OCI-LY7 (cell line): ENCODE measurements at regions not wholly inside any gene's neighbourhood (a gene's known extent, or its start where the extent isn't known, plus 50 kb on each side); places are given as distances from the start of the nearest gene placed in this dataset.

ENCODE experiments used
- BruUV-seq: library from RNA; stranded (reverse); fragments of 400-500 nt; replicated peaks from 2 replicates; lab custom pipeline; 2021; lab: Mats Ljungman, UMichigan
- CTCF ChIA-PET: fragments of 300-600 bp; sonication (Branson Sonifier 250); formaldehyde crosslinking; loops from one replicate; lab custom pipeline; 2022; ENCODE audit warnings: antibody characterized with exemption; ENCODE audit not compliant: unreplicated experiment; lab: Charles Lee
- POLR2A ChIA-PET: fragments of 300-600 bp; sonication (Branson Sonifier 250); formaldehyde crosslinking; loops from one replicate; lab custom pipeline; 2022; ENCODE audit warnings: antibody characterized with exemption; lab: Charles Lee
- DNase-seq: peaks from one replicate; pipeline ENCODE4 v3.0.0-alpha.2; 2015; ENCODE audit warnings: low spot score
- H2AFZ ChIP-seq: fragments of 200-600 bp; sonication (generic), shearing (Covaris generic); 2 replicates; pipeline ENCODE4 v1.6.1; 2014; ENCODE audit warnings: mild to moderate bottlenecking, antibody characterized with exemption, low read length, moderate library complexity
- H3K27ac ChIP-seq: fragments of 200-600 bp; sonication (generic); 2 replicates; pipeline ENCODE4 v1.5.1; 2014; ENCODE audit warnings: mixed run types, low read depth, mild to moderate bottlenecking, moderate library complexity, low read length, inconsistent platforms; ENCODE audit not compliant: poor library complexity, severe bottlenecking
- H3K36me3 ChIP-seq: fragments of 200-600 bp; sonication (generic); 2 replicates; pipeline ENCODE4 v1.6.1; 2014; ENCODE audit warnings: mild to moderate bottlenecking, antibody characterized with exemption, low read length, moderate library complexity, mixed read lengths; ENCODE audit not compliant: insufficient read depth
- H3K4me1 ChIP-seq: fragments of 200-600 bp; sonication (generic); 2 replicates; pipeline ENCODE4 v1.5.1; 2014; ENCODE audit warnings: mild to moderate bottlenecking, low read length; ENCODE audit not compliant: insufficient read depth, poor library complexity, severe bottlenecking
- H3K4me2 ChIP-seq: fragments of 200-600 bp; sonication (generic); 2 replicates; pipeline ENCODE4 v1.6.1; 2014; ENCODE audit warnings: mild to moderate bottlenecking, low read length
- H3K4me3 ChIP-seq: fragments of 200-600 bp; sonication (generic); 2 replicates; pipeline ENCODE4 v1.5.1; 2014; ENCODE audit warnings: mild to moderate bottlenecking, low read depth, low read length; ENCODE audit not compliant: poor library complexity, severe bottlenecking
- H3K79me2 ChIP-seq: fragments of 200-600 bp; sonication (generic); 2 replicates; pipeline ENCODE4 v1.6.1; 2016; ENCODE audit warnings: low read depth, mild to moderate bottlenecking, low read length, moderate library complexity, mixed read lengths; ENCODE audit not compliant: insufficient read depth
- H3K9me2 ChIP-seq: fragments of 200-600 bp; sonication (generic); 2 replicates; pipeline ENCODE4 v1.6.1; 2016; ENCODE audit warnings: mild to moderate bottlenecking, low read length, mixed read lengths; ENCODE audit not compliant: insufficient read depth
- H3K9me3 ChIP-seq: fragments of 200-600 bp; sonication (generic); 2 replicates; pipeline ENCODE4 v1.6.1; 2014; ENCODE audit warnings: mild to moderate bottlenecking, mixed run types, low read length, mixed read lengths
- H4K20me1 ChIP-seq: fragments of 200-600 bp; sonication (generic); 2 replicates; pipeline ENCODE4 v1.6.1; 2014; ENCODE audit warnings: mild to moderate bottlenecking, antibody characterized with exemption, low read length, moderate library complexity, mixed read lengths; ENCODE audit not compliant: insufficient read depth
- EZH2phosphoT487 ChIP-seq: fragments of 200-600 bp; sonication (generic); IDR thresholded peaks from 2 replicates; pipeline ENCODE4 v1.6.1; 2018; ENCODE audit warnings: low read depth, borderline replicate concordance, mild to moderate bottlenecking, mixed run types, antibody characterized with exemption, low read length, moderate library complexity, mixed read lengths
- intact Hi-C: fragments of 100-400 bp; cut with micrococcal nuclease; formaldehyde crosslinking; loops from one replicate; pipeline ENCODE4 v1.10.0; 2022; ENCODE audit not compliant: unreplicated experiment
- TF ChIP-seq, protein P1 (sequence below): fragments of 200-600 bp; sonication (generic); conservative IDR thresholded peaks from 2 replicates; pipeline ENCODE4 v1.5.1; 2014; ENCODE audit warnings: mild to moderate bottlenecking, antibody characterized with exemption, low read length, moderate library complexity, mixed read lengths

DNA sequence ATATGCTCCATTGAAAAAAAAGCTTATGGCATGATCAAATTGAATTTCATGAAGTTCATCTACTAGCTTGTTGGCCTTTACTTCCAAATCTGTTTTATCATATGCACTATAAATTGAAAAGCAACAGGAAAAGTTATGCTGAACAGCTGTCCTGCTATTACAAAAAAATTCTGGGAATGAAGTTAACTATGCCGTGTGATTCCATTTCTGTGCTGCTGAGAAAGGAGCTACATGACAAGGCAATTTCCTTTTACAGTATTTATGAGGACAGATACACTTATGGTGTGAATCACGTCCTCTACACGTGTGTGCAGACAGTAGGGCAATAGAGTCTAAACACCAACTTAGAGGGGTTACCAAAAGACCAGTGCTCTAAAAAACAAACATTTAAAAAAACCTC lies 426.5 kb upstream of the AKR1E2 start:
- H3K4me3 ChIP-seq: no peak overlapping the region
- no peak for DNase-seq
- no TSS peak for BruUV-seq
- H3K27ac ChIP-seq: no peak overlapping the region
- H3K4me2 ChIP-seq: no peak overlapping the region
- CTCF ChIA-PET: no interaction called here
- intact Hi-C loops: no loop called here
- no peaks in the 10 kb centered on the region for H3K4me1 ChIP-seq
- H3K9me3 ChIP-seq: no peaks in the 10 kb centered on the region
- POLR2A ChIA-PET: interaction anchor here (0.7 to 0.9 kb wide), 2 partner anchors 90 to 548 kb away, joined by 3 read pairs; no protein-coding TSS in a partner anchor
- TF ChIP-seq, protein P1, sequence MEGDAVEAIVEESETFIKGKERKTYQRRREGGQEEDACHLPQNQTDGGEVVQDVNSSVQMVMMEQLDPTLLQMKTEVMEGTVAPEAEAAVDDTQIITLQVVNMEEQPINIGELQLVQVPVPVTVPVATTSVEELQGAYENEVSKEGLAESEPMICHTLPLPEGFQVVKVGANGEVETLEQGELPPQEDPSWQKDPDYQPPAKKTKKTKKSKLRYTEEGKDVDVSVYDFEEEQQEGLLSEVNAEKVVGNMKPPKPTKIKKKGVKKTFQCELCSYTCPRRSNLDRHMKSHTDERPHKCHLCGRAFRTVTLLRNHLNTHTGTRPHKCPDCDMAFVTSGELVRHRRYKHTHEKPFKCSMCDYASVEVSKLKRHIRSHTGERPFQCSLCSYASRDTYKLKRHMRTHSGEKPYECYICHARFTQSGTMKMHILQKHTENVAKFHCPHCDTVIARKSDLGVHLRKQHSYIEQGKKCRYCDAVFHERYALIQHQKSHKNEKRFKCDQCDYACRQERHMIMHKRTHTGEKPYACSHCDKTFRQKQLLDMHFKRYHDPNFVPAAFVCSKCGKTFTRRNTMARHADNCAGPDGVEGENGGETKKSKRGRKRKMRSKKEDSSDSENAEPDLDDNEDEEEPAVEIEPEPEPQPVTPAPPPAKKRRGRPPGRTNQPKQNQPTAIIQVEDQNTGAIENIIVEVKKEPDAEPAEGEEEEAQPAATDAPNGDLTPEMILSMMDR: no peak
- no peak for TF ChIP-seq EZH2phosphoT487
- no peaks in the 10 kb centered on the region for H4K20me1 ChIP-seq
- H3K79me2 ChIP-seq: no peaks in the 10 kb centered on the region
- H3K9me2 ChIP-seq: no peaks in the 10 kb centered on the region
- no peaks in the 10 kb centered on the region for H3K36me3 ChIP-seq
- H2AFZ ChIP-seq: no peak overlapping the region

DNA sequence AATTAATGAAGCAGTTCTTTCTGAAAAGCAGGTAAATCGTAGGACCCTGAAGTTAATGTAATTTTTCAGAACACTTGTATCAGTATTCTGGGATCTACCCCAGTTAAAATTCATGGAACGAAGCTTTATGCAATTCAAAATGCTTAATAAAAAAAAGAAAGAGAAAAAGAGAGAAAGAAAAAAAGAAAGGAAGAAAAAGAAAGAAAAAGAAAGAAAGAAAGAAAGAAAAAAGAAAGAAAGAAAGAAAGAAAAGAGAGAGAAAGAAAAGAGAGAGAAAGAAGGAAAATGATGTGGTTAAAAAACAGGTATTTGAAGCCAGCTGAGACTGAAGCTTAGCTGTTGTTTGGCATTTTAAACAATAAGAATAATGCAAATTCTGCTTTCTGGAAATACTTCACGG lies 427.4 kb upstream of the AKR1E2 start:
- Histone ChIP-seq H3K27ac (no peak overlapping the region), H2AFZ (no peak overlapping the region), H3K4me3 (no peak overlapping the region), H3K79me2 (no peaks in the 10 kb centered on the region), H3K4me1 (no peaks in the 10 kb centered on the region), H3K9me3 (no peaks in the 10 kb centered on the region), H3K9me2 (no peaks in the 10 kb centered on the region), H3K36me3 (no peaks in the 10 kb centered on the region), H3K4me2 (no peak overlapping the region), H4K20me1 (no peaks in the 10 kb centered on the region)
- CTCF ChIA-PET: no interaction called here
- POLR2A ChIA-PET: interaction anchor here (0.5 to 0.9 kb wide), 4 partner anchors 91 to 345 kb away, joined by 3 to 4 read pairs (median 3); no protein-coding TSS in a partner anchor
- intact Hi-C loops: no loop called here
- BruUV-seq: no TSS peak
- TF ChIP-seq, protein P1: no peak
- no peak for TF ChIP-seq EZH2phosphoT487
- DNase-seq: no peak

DNA sequence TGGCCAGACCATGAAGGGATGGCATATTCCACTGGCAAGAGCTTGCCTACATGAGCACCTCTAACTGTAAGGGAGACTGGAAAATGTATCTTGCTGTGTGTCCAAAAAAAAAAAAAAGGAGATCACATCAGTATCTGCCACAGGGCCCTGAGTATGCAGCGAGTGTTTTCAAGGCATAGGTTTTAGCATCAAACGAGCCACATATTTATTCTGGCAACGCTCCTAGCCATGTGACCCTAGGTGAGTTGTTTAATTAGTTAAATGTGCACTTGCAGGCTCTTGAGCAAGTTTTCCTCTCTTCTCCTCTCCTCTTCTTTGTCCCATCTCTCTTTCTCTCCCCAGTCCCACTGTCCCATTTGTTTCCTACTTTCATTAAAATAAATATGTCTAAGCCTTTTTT lies 428.7 kb upstream of the AKR1E2 start:
- DNase-seq: no peak
- Histone ChIP-seq H3K4me3 (no peak overlapping the region), H2AFZ (no peak overlapping the region), H3K4me1 (no peaks in the 10 kb centered on the region), H3K27ac (no peak overlapping the region), H3K4me2 (no peak overlapping the region), H3K79me2 (no peaks in the 10 kb centered on the region), H3K9me3 (no peaks in the 10 kb centered on the region), H4K20me1 (no peaks in the 10 kb centered on the region), H3K9me2 (no peaks in the 10 kb centered on the region), H3K36me3 (no peaks in the 10 kb centered on the region)
- intact Hi-C loops: no loop called here
- TF ChIP-seq, protein P1: no peak
- no peak for TF ChIP-seq EZH2phosphoT487
- POLR2A ChIA-PET: interaction anchor here (0.6 to 0.8 kb wide), 2 partner anchors 12 to 15 kb away, joined by 3 read pairs; no protein-coding TSS in a partner anchor
- CTCF ChIA-PET: no interaction called here
- no TSS peak for BruUV-seq
